GM10248 (cell line): ENCODE measurements at regions not wholly inside any gene's neighbourhood (a gene's known extent, or its start where the extent isn't known, plus 50 kb on each side); places are given as distances from the start of the nearest gene placed in this dataset.

Experiments used
- CTCF ChIA-PET: fragments of 300-600 bp; sonication (Branson Sonifier 250); formaldehyde crosslinking; extraction: SDS; loops from one replicate; lab custom pipeline; 2021; ENCODE audit warnings: antibody characterized with exemption; lab: Yijun Ruan, JAX
- POLR2A ChIA-PET: fragments of 350-650 bp; sonication (Branson Sonifier 250); formaldehyde crosslinking; extraction: SDS; loops from one replicate; lab custom pipeline; 2020; ENCODE audit warnings: antibody characterized with exemption; lab: Yijun Ruan, JAX
- DNase-seq: peaks from one replicate; pipeline ENCODE4 v3.0.0; 2012; ENCODE audit errors: extremely low spot score
- TF ChIP-seq, protein P1 (sequence below): IDR thresholded peaks from 2 replicates; pipeline ENCODE4 v1.5.1; 2012; ENCODE audit warnings: mild to moderate bottlenecking, low read depth; ENCODE audit errors: extremely low read depth, missing control alignments, control extremely low read depth

DNA sequence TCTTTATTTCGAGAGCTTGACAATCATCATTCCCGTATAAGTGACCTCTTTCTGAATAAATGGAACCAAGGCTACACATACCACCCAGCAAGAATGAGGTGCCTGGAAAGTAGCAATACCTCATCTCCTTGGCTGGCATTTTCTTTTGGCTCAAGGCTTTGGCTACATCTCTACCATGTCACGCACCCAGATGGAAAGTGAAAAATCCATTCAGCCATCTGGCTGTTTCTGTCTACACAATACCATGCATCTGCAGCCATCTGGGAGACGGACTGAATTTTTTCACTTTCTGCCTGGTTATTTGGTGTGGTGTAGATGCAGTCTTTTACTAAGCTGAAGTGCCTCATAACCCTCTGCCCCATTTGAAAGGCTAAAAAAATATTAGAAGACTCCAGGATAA, 566.9 kb downstream of the BCL11A start:
- POLR2A ChIA-PET, result no interaction called here
- CTCF ChIA-PET, result interaction anchor here (0.6 to 1.4 kb wide), 2 partner anchors 11 to 30 kb away, joined by 3 to 4 read pairs; no protein-coding TSS in a partner anchor
- TF ChIP-seq, protein P1, sequence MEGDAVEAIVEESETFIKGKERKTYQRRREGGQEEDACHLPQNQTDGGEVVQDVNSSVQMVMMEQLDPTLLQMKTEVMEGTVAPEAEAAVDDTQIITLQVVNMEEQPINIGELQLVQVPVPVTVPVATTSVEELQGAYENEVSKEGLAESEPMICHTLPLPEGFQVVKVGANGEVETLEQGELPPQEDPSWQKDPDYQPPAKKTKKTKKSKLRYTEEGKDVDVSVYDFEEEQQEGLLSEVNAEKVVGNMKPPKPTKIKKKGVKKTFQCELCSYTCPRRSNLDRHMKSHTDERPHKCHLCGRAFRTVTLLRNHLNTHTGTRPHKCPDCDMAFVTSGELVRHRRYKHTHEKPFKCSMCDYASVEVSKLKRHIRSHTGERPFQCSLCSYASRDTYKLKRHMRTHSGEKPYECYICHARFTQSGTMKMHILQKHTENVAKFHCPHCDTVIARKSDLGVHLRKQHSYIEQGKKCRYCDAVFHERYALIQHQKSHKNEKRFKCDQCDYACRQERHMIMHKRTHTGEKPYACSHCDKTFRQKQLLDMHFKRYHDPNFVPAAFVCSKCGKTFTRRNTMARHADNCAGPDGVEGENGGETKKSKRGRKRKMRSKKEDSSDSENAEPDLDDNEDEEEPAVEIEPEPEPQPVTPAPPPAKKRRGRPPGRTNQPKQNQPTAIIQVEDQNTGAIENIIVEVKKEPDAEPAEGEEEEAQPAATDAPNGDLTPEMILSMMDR, result no peak
- no peak for DNase-seq

DNA sequence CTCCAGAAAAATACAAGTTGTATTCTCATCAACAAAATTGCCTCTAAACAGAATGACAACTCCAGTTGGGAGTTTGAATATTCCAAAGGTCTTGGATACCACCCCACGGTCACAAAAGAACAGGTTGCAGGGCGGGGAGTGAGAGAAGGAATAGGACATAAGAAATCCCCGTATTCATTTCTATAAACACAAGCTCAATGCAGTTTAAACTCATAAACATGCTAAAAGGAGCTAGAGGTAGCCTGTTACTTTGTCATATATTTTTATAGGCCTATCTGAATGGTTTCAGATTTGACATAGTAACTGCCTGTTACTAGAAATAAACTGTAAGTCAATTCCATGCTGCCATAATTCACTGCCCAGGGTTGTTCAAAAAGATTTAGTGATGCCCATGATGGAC, 567.5 kb downstream of the BCL11A start:
- ChIA-PET POLR2A (no interaction called here), CTCF (interaction anchor here (0.6 to 1.4 kb wide), 2 partner anchors 11 to 31 kb away, joined by 3 to 4 read pairs; no protein-coding TSS in a partner anchor)
- TF ChIP-seq, protein P1, result no peak
- DNase-seq, result no peak

DNA sequence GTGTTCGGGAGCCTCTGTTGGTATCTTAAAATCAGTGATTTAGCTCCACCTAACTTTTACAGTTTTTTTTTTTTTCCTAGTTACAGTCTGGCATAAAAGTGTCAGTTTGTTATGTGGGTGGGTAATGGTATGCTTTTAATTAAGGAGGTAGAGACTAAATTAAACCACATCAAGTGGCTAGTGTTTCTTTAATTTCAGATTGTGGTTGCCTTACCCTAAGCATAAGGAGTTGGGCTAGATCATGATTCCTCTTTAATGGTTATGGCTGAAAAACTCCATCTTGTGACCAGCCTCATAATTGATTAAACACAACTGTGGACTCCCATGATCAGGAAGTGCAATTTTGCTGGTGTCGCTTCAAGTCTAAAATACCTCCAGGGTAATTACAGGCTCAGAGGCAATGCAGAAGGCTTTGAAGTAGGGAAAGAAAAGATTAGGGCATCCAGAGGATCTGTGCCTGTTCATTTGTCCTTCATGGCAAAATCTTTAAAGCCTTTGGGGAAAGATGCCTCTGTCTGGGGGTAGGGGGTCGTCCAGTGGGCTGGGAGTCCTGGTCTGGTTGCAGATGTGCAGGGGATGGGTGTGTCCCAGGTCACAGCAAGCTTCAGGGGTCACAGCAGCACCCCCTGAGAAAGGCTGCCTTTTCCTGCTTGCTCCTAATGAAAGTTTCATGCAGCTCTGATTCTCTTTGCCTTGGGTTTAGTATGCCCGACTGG, 579.2 kb downstream of the BCL11A start:
- POLR2A ChIA-PET, result no interaction called here
- TF ChIP-seq, protein P1, result no peak
- no peak for DNase-seq
- CTCF ChIA-PET, result interaction anchor here (1.0 to 1.7 kb wide), 2 partner anchors 10 to 12 kb away, joined by 3 to 4 read pairs; no protein-coding TSS in a partner anchor

DNA sequence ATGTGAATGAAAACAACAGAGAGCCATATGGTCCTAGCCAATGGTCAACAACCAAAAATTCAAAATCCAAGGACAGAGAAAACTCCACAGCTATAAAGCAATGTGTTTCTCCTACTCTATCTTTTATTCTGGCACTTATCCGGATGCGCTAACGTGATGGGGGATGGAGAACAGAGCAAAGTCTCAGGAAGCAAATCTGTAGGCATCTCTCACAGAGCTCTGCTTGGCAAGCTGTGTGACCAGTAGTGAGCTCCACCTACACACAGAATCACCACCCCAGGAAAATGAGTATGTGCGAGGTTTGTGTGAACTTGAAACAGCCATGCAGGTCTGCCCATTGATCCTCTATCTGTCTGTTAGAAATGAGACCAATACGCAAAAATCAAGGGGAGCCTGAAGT, 584.3 kb downstream of the BCL11A start:
- TF ChIP-seq, protein P1, result no peak
- ChIA-PET POLR2A (no interaction called here), CTCF (interaction anchor here (0.8 kb wide), 1 partner anchor 8 kb away, joined by 3 read pairs; no protein-coding TSS in a partner anchor)
- DNase-seq, result no peak

DNA sequence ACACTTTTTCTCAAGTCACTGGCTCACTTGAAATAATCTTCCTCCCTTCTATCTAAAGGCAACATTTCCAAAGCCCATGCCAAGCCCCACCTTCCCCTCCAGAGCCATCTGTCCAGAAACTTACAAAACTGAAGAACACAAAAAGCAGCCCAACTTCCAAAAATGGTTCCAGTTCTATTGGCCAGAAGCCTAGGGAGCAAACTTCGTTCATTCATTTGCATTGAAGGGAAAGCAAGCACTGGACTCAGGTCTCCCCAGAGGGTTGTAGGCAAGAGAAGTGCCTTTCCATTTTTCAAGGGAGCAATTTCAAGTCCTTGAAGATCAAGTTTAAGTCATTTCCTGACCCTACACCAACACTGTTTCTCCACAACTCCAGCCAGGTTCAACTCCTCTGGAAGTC, 585.0 kb downstream of the BCL11A start:
- no peak for DNase-seq
- ChIA-PET POLR2A (no interaction called here), CTCF (interaction anchor here (1.0 kb wide), 1 partner anchor 14 kb away, joined by 4 read pairs; no protein-coding TSS in a partner anchor)
- TF ChIP-seq, protein P1, result no peak

DNA sequence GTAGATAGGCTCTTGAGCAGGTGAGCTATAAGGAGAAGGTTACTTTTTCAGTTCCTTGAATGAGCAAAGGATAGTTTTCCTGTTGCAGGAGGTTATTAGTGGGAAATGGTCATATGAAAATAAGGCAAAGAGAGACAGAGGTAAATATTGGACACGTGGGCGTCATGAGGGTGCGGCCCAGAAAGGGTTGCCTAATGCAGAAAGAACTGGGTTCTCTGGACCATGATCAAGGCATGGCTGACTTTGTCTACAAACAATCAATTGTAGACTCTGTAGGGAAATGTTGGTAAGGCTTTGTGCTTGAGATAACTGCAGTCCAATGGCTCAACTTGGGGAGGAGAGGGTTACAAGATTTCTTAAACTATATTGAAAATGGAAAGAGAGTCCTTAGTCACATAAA, 585.8 kb downstream of the BCL11A start:
- TF ChIP-seq, protein P1, result no peak
- POLR2A ChIA-PET, result no interaction called here
- CTCF ChIA-PET, result interaction anchor here (1.0 kb wide), 1 partner anchor 15 kb away, joined by 4 read pairs; no protein-coding TSS in a partner anchor
- DNase-seq, result no peak
